WTC11 (cell line): ENCODE measurements at regions not wholly inside any gene's neighbourhood (a gene's known extent, or its start where the extent isn't known, plus 50 kb on each side); places are given as distances from the start of the nearest gene placed in this dataset.

ENCODE experiments used
- CREB1 ChIP-seq: sonication (generic); formaldehyde crosslinking; IDR thresholded peaks from 2 replicates; pipeline ENCODE4 v1.8.0; 2023; ENCODE audit warnings: mild to moderate bottlenecking, missing genetic modification reagents
- FOXJ3 ChIP-seq: sonication (generic); formaldehyde crosslinking; IDR thresholded peaks from 2 replicates; pipeline ENCODE4 v1.9.0; 2021; ENCODE audit warnings: missing genetic modification reagents, mild to moderate bottlenecking, borderline replicate concordance
- JUN ChIP-seq: sonication (generic); formaldehyde crosslinking; IDR thresholded peaks from 2 replicates; pipeline ENCODE4 v1.8.0; 2023; ENCODE audit warnings: mild to moderate bottlenecking, missing genetic modification reagents
- RELA ChIP-seq: sonication (generic); formaldehyde crosslinking; IDR thresholded peaks from 2 replicates; pipeline ENCODE4 v1.8.1; 2022; ENCODE audit warnings: missing genetic modification reagents, mild to moderate bottlenecking, borderline replicate concordance
- ZNF263 ChIP-seq: sonication (generic); formaldehyde crosslinking; IDR thresholded peaks from 2 replicates; pipeline ENCODE4 v1.8.1; 2022; ENCODE audit warnings: low read depth, mild to moderate bottlenecking, moderate library complexity, missing genetic modification reagents
- TF ChIP-seq, protein P1 (sequence below): fragments of 200-600 bp; IDR thresholded peaks from 2 replicates; pipeline ENCODE4 v1.8.0; 2022; ENCODE audit warnings: antibody characterized with exemption
- TF ChIP-seq, protein P2 (sequence below): sonication (generic); formaldehyde crosslinking; IDR thresholded peaks from 2 replicates; pipeline ENCODE4 v1.8.1; 2023; ENCODE audit warnings: mild to moderate bottlenecking, missing genetic modification reagents, borderline replicate concordance
- TF ChIP-seq, protein P3 (sequence below): sonication (generic); formaldehyde crosslinking; IDR thresholded peaks from 2 replicates; pipeline ENCODE4 v1.8.1; 2023; ENCODE audit warnings: mild to moderate bottlenecking, missing genetic modification reagents, moderate library complexity
- TF ChIP-seq, protein P4 (sequence below): sonication (generic); formaldehyde crosslinking; IDR thresholded peaks from 2 replicates; pipeline ENCODE4 v1.8.0; 2023; ENCODE audit warnings: mild to moderate bottlenecking, missing genetic modification reagents

DNA sequence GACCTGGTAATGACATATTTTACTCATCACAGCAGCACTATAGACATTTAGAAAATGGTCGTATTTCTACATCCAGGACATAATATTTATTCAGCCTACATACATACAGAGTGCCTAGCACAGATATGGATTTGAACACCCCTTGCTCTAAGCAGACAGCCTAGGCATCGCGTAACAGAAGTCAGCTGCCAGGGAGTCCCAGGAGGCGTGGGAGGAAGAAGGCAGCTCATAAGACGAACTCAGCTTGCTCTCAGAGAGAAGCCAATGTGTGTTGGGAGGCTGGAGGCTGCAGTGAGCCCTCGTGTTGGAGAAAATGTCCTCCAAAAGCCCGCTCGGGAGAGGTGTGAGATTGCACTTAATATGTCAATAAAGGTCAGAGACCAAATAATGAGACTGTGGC lies 131.6 kb downstream of the BCOR start:
- TF ChIP-seq, protein P1, sequence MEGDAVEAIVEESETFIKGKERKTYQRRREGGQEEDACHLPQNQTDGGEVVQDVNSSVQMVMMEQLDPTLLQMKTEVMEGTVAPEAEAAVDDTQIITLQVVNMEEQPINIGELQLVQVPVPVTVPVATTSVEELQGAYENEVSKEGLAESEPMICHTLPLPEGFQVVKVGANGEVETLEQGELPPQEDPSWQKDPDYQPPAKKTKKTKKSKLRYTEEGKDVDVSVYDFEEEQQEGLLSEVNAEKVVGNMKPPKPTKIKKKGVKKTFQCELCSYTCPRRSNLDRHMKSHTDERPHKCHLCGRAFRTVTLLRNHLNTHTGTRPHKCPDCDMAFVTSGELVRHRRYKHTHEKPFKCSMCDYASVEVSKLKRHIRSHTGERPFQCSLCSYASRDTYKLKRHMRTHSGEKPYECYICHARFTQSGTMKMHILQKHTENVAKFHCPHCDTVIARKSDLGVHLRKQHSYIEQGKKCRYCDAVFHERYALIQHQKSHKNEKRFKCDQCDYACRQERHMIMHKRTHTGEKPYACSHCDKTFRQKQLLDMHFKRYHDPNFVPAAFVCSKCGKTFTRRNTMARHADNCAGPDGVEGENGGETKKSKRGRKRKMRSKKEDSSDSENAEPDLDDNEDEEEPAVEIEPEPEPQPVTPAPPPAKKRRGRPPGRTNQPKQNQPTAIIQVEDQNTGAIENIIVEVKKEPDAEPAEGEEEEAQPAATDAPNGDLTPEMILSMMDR = no peak
- TF ChIP-seq FOXJ3 (CRISPR knock-in tag) (no peak), RELA (no peak), CREB1 (no peak), JUN (CRISPR knock-in tag) (no peak), ZNF263 (CRISPR knock-in tag) (no peak)
- TF ChIP-seq, protein P2, sequence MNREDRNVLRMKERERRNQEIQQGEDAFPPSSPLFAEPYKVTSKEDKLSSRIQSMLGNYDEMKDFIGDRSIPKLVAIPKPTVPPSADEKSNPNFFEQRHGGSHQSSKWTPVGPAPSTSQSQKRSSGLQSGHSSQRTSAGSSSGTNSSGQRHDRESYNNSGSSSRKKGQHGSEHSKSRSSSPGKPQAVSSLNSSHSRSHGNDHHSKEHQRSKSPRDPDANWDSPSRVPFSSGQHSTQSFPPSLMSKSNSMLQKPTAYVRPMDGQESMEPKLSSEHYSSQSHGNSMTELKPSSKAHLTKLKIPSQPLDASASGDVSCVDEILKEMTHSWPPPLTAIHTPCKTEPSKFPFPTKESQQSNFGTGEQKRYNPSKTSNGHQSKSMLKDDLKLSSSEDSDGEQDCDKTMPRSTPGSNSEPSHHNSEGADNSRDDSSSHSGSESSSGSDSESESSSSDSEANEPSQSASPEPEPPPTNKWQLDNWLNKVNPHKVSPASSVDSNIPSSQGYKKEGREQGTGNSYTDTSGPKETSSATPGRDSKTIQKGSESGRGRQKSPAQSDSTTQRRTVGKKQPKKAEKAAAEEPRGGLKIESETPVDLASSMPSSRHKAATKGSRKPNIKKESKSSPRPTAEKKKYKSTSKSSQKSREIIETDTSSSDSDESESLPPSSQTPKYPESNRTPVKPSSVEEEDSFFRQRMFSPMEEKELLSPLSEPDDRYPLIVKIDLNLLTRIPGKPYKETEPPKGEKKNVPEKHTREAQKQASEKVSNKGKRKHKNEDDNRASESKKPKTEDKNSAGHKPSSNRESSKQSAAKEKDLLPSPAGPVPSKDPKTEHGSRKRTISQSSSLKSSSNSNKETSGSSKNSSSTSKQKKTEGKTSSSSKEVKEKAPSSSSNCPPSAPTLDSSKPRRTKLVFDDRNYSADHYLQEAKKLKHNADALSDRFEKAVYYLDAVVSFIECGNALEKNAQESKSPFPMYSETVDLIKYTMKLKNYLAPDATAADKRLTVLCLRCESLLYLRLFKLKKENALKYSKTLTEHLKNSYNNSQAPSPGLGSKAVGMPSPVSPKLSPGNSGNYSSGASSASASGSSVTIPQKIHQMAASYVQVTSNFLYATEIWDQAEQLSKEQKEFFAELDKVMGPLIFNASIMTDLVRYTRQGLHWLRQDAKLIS (CRISPR knock-in tag) = no peak
- TF ChIP-seq, protein P3, sequence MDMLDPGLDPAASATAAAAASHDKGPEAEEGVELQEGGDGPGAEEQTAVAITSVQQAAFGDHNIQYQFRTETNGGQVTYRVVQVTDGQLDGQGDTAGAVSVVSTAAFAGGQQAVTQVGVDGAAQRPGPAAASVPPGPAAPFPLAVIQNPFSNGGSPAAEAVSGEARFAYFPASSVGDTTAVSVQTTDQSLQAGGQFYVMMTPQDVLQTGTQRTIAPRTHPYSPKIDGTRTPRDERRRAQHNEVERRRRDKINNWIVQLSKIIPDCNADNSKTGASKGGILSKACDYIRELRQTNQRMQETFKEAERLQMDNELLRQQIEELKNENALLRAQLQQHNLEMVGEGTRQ (CRISPR knock-in tag) = no peak
- TF ChIP-seq, protein P4, sequence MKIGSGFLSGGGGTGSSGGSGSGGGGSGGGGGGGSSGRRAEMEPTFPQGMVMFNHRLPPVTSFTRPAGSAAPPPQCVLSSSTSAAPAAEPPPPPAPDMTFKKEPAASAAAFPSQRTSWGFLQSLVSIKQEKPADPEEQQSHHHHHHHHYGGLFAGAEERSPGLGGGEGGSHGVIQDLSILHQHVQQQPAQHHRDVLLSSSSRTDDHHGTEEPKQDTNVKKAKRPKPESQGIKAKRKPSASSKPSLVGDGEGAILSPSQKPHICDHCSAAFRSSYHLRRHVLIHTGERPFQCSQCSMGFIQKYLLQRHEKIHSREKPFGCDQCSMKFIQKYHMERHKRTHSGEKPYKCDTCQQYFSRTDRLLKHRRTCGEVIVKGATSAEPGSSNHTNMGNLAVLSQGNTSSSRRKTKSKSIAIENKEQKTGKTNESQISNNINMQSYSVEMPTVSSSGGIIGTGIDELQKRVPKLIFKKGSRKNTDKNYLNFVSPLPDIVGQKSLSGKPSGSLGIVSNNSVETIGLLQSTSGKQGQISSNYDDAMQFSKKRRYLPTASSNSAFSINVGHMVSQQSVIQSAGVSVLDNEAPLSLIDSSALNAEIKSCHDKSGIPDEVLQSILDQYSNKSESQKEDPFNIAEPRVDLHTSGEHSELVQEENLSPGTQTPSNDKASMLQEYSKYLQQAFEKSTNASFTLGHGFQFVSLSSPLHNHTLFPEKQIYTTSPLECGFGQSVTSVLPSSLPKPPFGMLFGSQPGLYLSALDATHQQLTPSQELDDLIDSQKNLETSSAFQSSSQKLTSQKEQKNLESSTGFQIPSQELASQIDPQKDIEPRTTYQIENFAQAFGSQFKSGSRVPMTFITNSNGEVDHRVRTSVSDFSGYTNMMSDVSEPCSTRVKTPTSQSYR (CRISPR knock-in tag) = no peak
